KOPT-K1 (cell line): ENCODE measurements at regions not wholly inside any gene's neighbourhood (a gene's known extent, or its start where the extent isn't known, plus 50 kb on each side); places are given as distances from the start of the nearest gene placed in this dataset.

Experiments used
- H3K27ac ChIP-seq: fragments of 200-600 bp; sonication (generic); 2 replicates; pipeline ENCODE4 v1.5.1; 2016; ENCODE audit warnings: antibody characterized with exemption, mild to moderate bottlenecking, low read depth, low read length; ENCODE audit not compliant: poor library complexity, severe bottlenecking
- H3K36me3 ChIP-seq: fragments of 200-600 bp; sonication (generic); 2 replicates; pipeline ENCODE4 v1.5.1; 2017; ENCODE audit warnings: antibody characterized with exemption, mild to moderate bottlenecking, low read length, moderate library complexity; ENCODE audit not compliant: insufficient read depth
- H3K9me3 ChIP-seq: fragments of 200-600 bp; sonication (generic); 2 replicates; pipeline ENCODE4 v1.5.1; 2017; ENCODE audit warnings: antibody characterized with exemption, low read length, mild to moderate bottlenecking; ENCODE audit not compliant: insufficient read depth, poor library complexity, severe bottlenecking

GRCh38 chr15:93612953-93613352, 523.9 kb upstream of the RGMA start:
- no peaks in the 10 kb centered on the region for H3K36me3 ChIP-seq
- H3K9me3 ChIP-seq, result no peaks in the 10 kb centered on the region
- H3K27ac ChIP-seq, result no peak overlapping the region

- H3K36me3 ChIP-seq, result no peaks in the 10 kb centered on the region
Observed at GRCh38 chr15:93610944-93611343, 521.9 kb upstream of the RGMA start.

GRCh38 chr15:93608643-93609148, 519.7 kb upstream of the RGMA start:
- H3K9me3 ChIP-seq, result no peaks in the 10 kb centered on the region
- no peak overlapping the region for H3K27ac ChIP-seq
- no peaks in the 10 kb centered on the region for H3K36me3 ChIP-seq

More at GRCh38 chr15:93610944-93611343, 521.9 kb upstream of the RGMA start:
- H3K27ac ChIP-seq, result no peak overlapping the region
- no peaks in the 10 kb centered on the region for H3K9me3 ChIP-seq

GRCh38 chr15:93603550-93603949, 514.5 kb upstream of the RGMA start:
- no peaks in the 10 kb centered on the region for H3K9me3 ChIP-seq
- H3K27ac ChIP-seq, result no peak overlapping the region
- no peaks in the 10 kb centered on the region for H3K36me3 ChIP-seq

GRCh38 chr15:93587059-93587521, 498.1 kb upstream of the RGMA start:
- Histone ChIP-seq H3K9me3 (no peaks in the 10 kb centered on the region), H3K27ac (no peak overlapping the region), H3K36me3 (no peaks in the 10 kb centered on the region)

- Histone ChIP-seq H3K27ac (no peak overlapping the region), H3K36me3 (no peaks in the 10 kb centered on the region), H3K9me3 (no peaks in the 10 kb centered on the region)
Observed at GRCh38 chr15:93585012-93585411, 496.0 kb upstream of the RGMA start.

GRCh38 chr15:93583968-93584367, 495.0 kb upstream of the RGMA start:
- H3K9me3 ChIP-seq, result peaks cover 4% of the 10 kb centered on the region
- no peak overlapping the region for H3K27ac ChIP-seq
- no peaks in the 10 kb centered on the region for H3K36me3 ChIP-seq

- H3K36me3 ChIP-seq, result no peaks in the 10 kb centered on the region
- H3K27ac ChIP-seq, result no peak overlapping the region
- H3K9me3 ChIP-seq, result peaks cover 7% of the 10 kb centered on the region
Observed at GRCh38 chr15:93583552-93583951, 494.5 kb upstream of the RGMA start.

GRCh38 chr15:93570527-93570926, 481.5 kb upstream of the RGMA start:
- no peak overlapping the region for H3K27ac ChIP-seq
- no peaks in the 10 kb centered on the region for H3K36me3 ChIP-seq
- no peaks in the 10 kb centered on the region for H3K9me3 ChIP-seq

- H3K9me3 ChIP-seq, result no peaks in the 10 kb centered on the region
- no peak overlapping the region for H3K27ac ChIP-seq
- H3K36me3 ChIP-seq, result no peaks in the 10 kb centered on the region
Observed at GRCh38 chr15:93566762-93567161, 477.8 kb upstream of the RGMA start.

GRCh38 chr15:93565201-93565600, 476.2 kb upstream of the RGMA start:
- no peaks in the 10 kb centered on the region for H3K9me3 ChIP-seq
- no peak overlapping the region for H3K27ac ChIP-seq
- no peaks in the 10 kb centered on the region for H3K36me3 ChIP-seq

GRCh38 chr15:93563218-93563617, 474.2 kb upstream of the RGMA start:
- no peaks in the 10 kb centered on the region for H3K9me3 ChIP-seq
- no peaks in the 10 kb centered on the region for H3K36me3 ChIP-seq
- H3K27ac ChIP-seq, result no peak overlapping the region

GRCh38 chr15:93562395-93563123, 473.5 kb upstream of the RGMA start:
- no peaks in the 10 kb centered on the region for H3K36me3 ChIP-seq

GRCh38 chr15:93557696-93558095, 468.7 kb upstream of the RGMA start:
- H3K27ac ChIP-seq, result no peak overlapping the region
- no peaks in the 10 kb centered on the region for H3K9me3 ChIP-seq
- H3K36me3 ChIP-seq, result no peaks in the 10 kb centered on the region

More at GRCh38 chr15:93562395-93563123, 473.5 kb upstream of the RGMA start:
- Histone ChIP-seq H3K9me3 (no peaks in the 10 kb centered on the region), H3K27ac (no peak overlapping the region)

- no peaks in the 10 kb centered on the region for H3K36me3 ChIP-seq
- H3K9me3 ChIP-seq, result no peaks in the 10 kb centered on the region
- no peak overlapping the region for H3K27ac ChIP-seq
Observed at GRCh38 chr15:93553167-93553935, 464.3 kb upstream of the RGMA start.
